RWPE1 (cell line): ENCODE measurements at regions not wholly inside any gene's neighbourhood (a gene's known extent, or its start where the extent isn't known, plus 50 kb on each side); places are given as distances from the start of the nearest gene placed in this dataset.

Experiments used
- CTCF ChIA-PET: fragments of 350-600 bp; sonication (Branson Sonifier 250); formaldehyde crosslinking; extraction: SDS; loops from one replicate; lab custom pipeline; 2021; lab: Yijun Ruan, JAX
- POLR2A ChIA-PET: fragments of 400-600 bp; formaldehyde crosslinking; extraction: SDS; loops from one replicate; lab custom pipeline; 2020; ENCODE audit warnings: antibody characterized with exemption; ENCODE audit not compliant: low non-redundant PET; lab: Yijun Ruan, JAX
- DNase-seq: peaks from one replicate; pipeline ENCODE4 v3.0.0; 2012; ENCODE audit warnings: low spot score
- H3K27ac ChIP-seq: fragments of 450-650 bp; 2 replicates; pipeline ENCODE4 v1.5.1; 2017
- TF ChIP-seq, protein P1 (sequence below): fragments of 450-650 bp; conservative IDR thresholded peaks from 2 replicates; pipeline ENCODE4 v1.5.1; 2017; ENCODE audit warnings: low read depth, mild to moderate bottlenecking

GRCh38 chr14:30799933-30800332 is 74.4 kb upstream of the COCH start:
- CTCF ChIA-PET: no interaction called here
- TF ChIP-seq, protein P1, sequence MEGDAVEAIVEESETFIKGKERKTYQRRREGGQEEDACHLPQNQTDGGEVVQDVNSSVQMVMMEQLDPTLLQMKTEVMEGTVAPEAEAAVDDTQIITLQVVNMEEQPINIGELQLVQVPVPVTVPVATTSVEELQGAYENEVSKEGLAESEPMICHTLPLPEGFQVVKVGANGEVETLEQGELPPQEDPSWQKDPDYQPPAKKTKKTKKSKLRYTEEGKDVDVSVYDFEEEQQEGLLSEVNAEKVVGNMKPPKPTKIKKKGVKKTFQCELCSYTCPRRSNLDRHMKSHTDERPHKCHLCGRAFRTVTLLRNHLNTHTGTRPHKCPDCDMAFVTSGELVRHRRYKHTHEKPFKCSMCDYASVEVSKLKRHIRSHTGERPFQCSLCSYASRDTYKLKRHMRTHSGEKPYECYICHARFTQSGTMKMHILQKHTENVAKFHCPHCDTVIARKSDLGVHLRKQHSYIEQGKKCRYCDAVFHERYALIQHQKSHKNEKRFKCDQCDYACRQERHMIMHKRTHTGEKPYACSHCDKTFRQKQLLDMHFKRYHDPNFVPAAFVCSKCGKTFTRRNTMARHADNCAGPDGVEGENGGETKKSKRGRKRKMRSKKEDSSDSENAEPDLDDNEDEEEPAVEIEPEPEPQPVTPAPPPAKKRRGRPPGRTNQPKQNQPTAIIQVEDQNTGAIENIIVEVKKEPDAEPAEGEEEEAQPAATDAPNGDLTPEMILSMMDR: no peak
- POLR2A ChIA-PET: no interaction called here
- no peak for DNase-seq
- H3K27ac ChIP-seq: no peak overlapping the region

GRCh38 chr14:30803185-30803584 is 71.2 kb upstream of the COCH start:
- ChIA-PET POLR2A (no interaction called here), CTCF (interaction anchor here (0.6 kb wide), 1 partner anchor 520 kb away, joined by 3 read pairs; no protein-coding TSS in a partner anchor)
- TF ChIP-seq, protein P1: no peak
- DNase-seq: no peak
- no peak overlapping the region for H3K27ac ChIP-seq

GRCh38 chr14:30805284-30805683 is 69.1 kb upstream of the COCH start:
- ChIA-PET POLR2A (no interaction called here), CTCF (no interaction called here)
- TF ChIP-seq, protein P1: no peak
- DNase-seq: no peak
- no peak overlapping the region for H3K27ac ChIP-seq

GRCh38 chr14:30808576-30808975 is 65.8 kb upstream of the COCH start:
- CTCF ChIA-PET: no interaction called here
- TF ChIP-seq, protein P1: no peak
- DNase-seq: no peak
- H3K27ac ChIP-seq: no peak overlapping the region
- POLR2A ChIA-PET: no interaction called here

DNA sequence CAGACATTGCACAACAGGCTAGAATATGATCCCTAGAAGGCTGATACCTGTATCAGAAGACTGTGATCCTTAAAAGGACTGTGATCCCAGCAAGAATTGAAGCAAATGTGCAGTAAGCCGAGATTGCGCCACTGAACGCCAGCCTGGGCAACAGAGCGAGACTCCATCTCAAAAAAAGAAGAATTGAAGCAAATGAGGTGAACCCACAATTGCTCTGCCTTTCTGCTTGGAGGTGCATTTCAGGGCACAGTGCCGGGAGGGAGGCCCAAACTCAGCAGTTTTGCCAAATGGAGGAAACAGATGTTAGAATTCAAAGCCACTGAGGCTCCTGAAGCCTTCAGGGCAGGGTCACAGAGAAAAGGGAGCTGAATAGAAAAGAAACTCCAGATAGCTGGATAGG is 61.1 kb upstream of the COCH start:
- ChIA-PET CTCF (no interaction called here), POLR2A (no interaction called here)
- H3K27ac ChIP-seq: no peak overlapping the region
- TF ChIP-seq, protein P1: no peak
- DNase-seq: no peak

GRCh38 chr14:30820674-30821073 is 53.7 kb upstream of the COCH start:
- no peak for DNase-seq
- POLR2A ChIA-PET: no interaction called here
- no peak overlapping the region for H3K27ac ChIP-seq
- TF ChIP-seq, protein P1: no peak
- CTCF ChIA-PET: interaction anchor here (0.7 kb wide), 1 partner anchor 1646 kb away, joined by 3 read pairs; no protein-coding TSS in a partner anchor
